ENCODE measurements at regions not wholly inside any gene's neighbourhood (a gene's known extent, or its start where the extent isn't known, plus 50 kb on each side); places are given as distances from the start of the nearest gene placed in this dataset.
"Not testable (repeated sequence)": the region's sequence is repeated elsewhere in the genome, so short reads cannot be mapped to it uniquely, and the experiment has no call there.

- no peak for DNase-seq
Observed at GRCh38 chr4:9608300-9608699, 164.1 kb downstream of the DEFB131A start.

- DNase-seq, result not testable (repeated sequence)
Observed at GRCh38 chr4:9610321-9610720, 166.1 kb downstream of the DEFB131A start.

- DNase-seq, result no peak
Observed at GRCh38 chr4:9611101-9611500, 166.9 kb downstream of the DEFB131A start.

GRCh38 chr4:9636411-9636810 is 145.0 kb upstream of the DRD5 start:
- not testable (repeated sequence) for DNase-seq

- not testable (repeated sequence) for DNase-seq
Observed at GRCh38 chr4:9659678-9660077, 121.8 kb upstream of the DRD5 start.

- DNase-seq, result not testable (repeated sequence)
Observed at GRCh38 chr4:9660955-9661354, 120.5 kb upstream of the DRD5 start.

GRCh38 chr4:9670725-9671124 is 110.7 kb upstream of the DRD5 start:
- DNase-seq, result not testable (repeated sequence)

GRCh38 chr4:9677357-9677756 is 104.1 kb upstream of the DRD5 start:
- DNase-seq, result not testable (repeated sequence)

- DNase-seq, result no peak
Observed at GRCh38 chr4:9679704-9680478, 101.5 kb upstream of the DRD5 start.

GRCh38 chr4:9683174-9683573 is 98.3 kb upstream of the DRD5 start:
- DNase-seq, result not testable (repeated sequence)

GRCh38 chr4:9685016-9685415 is 96.4 kb upstream of the DRD5 start:
- not testable (repeated sequence) for DNase-seq

GRCh38 chr4:9685692-9686091 is 95.7 kb upstream of the DRD5 start:
- no peak for DNase-seq

- not testable (repeated sequence) for DNase-seq
Observed at GRCh38 chr4:9690636-9691237, 90.7 kb upstream of the DRD5 start.

- peak; percentile 92 for DNase-seq
Observed at GRCh38 chr4:9691238-9692065, 90.0 kb upstream of the DRD5 start.

GRCh38 chr4:9692791-9693491 is 88.5 kb upstream of the DRD5 start:
- not testable (repeated sequence) for DNase-seq

GRCh38 chr4:9694403-9694802 is 87.0 kb upstream of the DRD5 start:
- DNase-seq, result not testable (repeated sequence)

GRCh38 chr4:9695994-9696393 is 85.4 kb upstream of the DRD5 start:
- DNase-seq, result not testable (repeated sequence)

- not testable (repeated sequence) for DNase-seq
Observed at GRCh38 chr4:9696561-9696960, 84.9 kb upstream of the DRD5 start.

GRCh38 chr4:9702019-9702418 is 79.4 kb upstream of the DRD5 start:
- DNase-seq, result not testable (repeated sequence)

- DNase-seq, result not testable (repeated sequence)
Observed at GRCh38 chr4:9702696-9703095, 78.7 kb upstream of the DRD5 start.

GRCh38 chr4:9703391-9703790 is 78.0 kb upstream of the DRD5 start:
- DNase-seq, result peak; percentile 64

- DNase-seq, result not testable (repeated sequence)
Observed at GRCh38 chr4:9704126-9704525, 77.3 kb upstream of the DRD5 start.
